ENCODE measurements at regions not wholly inside any gene's neighbourhood (a gene's known extent, or its start where the extent isn't known, plus 50 kb on each side); places are given as distances from the start of the nearest gene placed in this dataset.

DNA sequence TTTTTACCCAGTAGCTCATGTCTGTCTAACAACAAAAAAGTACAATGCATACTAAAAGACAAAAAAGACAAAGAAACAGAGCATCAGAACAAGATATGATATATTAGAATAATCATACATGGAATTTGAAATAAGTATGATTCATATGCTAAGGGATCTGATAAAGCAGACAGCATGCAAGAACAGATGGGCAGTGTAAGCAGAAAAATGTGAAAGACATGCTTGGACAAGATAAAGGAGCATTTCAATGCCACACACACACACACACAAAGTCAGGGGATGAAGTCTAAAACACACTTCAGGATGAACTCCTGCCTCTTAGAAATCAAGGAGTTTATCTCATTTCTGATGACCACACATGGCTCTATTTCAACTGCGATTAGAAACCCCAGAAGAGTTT is 649.6 kb upstream of the NDST4 start:
- Histone ChIP-seq H3K27me3 (ENCODE audit: control insufficient read depth, insufficient read depth, low read length) (no peaks in the 10 kb centered on the region), H3K4me1 (ENCODE audit: control insufficient read depth in 2 of 3, insufficient read depth in 2 of 3, low read depth in 1 of 3, low read length in 3 of 3) (no peaks in the 10 kb centered on the region), H3K9ac (ENCODE audit: low read length in 3 of 3) (no peak overlapping the region), H3K36me3 (ENCODE audit: control insufficient read depth in 2 of 3, insufficient read depth in 3 of 3, low read length in 3 of 3) (no peaks in the 10 kb centered on the region), H3K27ac (ENCODE audit: low read depth in 2 of 2, low read length in 2 of 2) (no peak overlapping the region), H3K9me3 (ENCODE audit: control insufficient read depth in 2 of 3, insufficient read depth in 1 of 3, low read length in 3 of 3) (no peaks in the 10 kb centered on the region), H3K4me3 (ENCODE audit: low read length in 3 of 3) (no peak overlapping the region)
- DNase-seq (no peak), FAIRE-seq (no peak)
- intact Hi-C loops (cut with DNase I), result no loop called here
- TF ChIP-seq, protein P1, sequence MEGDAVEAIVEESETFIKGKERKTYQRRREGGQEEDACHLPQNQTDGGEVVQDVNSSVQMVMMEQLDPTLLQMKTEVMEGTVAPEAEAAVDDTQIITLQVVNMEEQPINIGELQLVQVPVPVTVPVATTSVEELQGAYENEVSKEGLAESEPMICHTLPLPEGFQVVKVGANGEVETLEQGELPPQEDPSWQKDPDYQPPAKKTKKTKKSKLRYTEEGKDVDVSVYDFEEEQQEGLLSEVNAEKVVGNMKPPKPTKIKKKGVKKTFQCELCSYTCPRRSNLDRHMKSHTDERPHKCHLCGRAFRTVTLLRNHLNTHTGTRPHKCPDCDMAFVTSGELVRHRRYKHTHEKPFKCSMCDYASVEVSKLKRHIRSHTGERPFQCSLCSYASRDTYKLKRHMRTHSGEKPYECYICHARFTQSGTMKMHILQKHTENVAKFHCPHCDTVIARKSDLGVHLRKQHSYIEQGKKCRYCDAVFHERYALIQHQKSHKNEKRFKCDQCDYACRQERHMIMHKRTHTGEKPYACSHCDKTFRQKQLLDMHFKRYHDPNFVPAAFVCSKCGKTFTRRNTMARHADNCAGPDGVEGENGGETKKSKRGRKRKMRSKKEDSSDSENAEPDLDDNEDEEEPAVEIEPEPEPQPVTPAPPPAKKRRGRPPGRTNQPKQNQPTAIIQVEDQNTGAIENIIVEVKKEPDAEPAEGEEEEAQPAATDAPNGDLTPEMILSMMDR (IDR thresholded peaks at IDR 0.05; ENCODE audit: borderline replicate concordance, extremely low read depth, insufficient read depth), result no peak

DNA sequence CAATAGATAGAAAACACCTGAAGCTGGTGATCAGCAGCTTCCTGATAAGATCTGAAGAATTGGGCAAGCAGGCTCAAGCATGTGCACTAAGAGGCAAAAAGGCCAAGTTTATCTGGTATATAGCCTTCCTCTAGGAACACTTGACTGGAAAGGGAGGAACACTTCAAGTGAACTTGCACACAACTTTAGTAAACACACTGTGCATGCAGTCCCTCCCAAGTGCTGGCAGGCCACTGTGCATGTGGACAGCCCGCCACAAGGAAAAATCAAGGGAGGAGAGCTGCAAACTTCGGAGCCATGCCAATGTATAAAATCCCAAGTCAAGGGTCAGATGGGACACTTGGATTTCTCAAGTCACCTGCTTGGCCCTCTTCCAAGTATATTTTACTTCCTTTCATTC is 645.8 kb upstream of the NDST4 start:
- H3K4me1 ChIP-seq (ENCODE audit: control insufficient read depth in 2 of 3, insufficient read depth in 2 of 3, low read depth in 1 of 3, low read length in 3 of 3), result no peaks in the 10 kb centered on the region
- H3K9ac ChIP-seq (ENCODE audit: low read length in 3 of 3), result no peak overlapping the region
- H3K9me3 ChIP-seq (ENCODE audit: control insufficient read depth in 2 of 3, insufficient read depth in 1 of 3, low read length in 3 of 3), result no peaks in the 10 kb centered on the region
- no peak for FAIRE-seq
- no peaks in the 10 kb centered on the region for H3K27me3 ChIP-seq (ENCODE audit: control insufficient read depth, insufficient read depth, low read length)
- intact Hi-C loops (cut with DNase I), result no loop called here
- H3K36me3 ChIP-seq (ENCODE audit: control insufficient read depth in 2 of 3, insufficient read depth in 3 of 3, low read length in 3 of 3), result no peaks in the 10 kb centered on the region
- TF ChIP-seq, protein P1 (IDR thresholded peaks at IDR 0.05; ENCODE audit: borderline replicate concordance, extremely low read depth, insufficient read depth), result no peak
- H3K4me3 ChIP-seq (ENCODE audit: low read length in 3 of 3), result no peak overlapping the region
- no peak for DNase-seq
- H3K27ac ChIP-seq (ENCODE audit: low read depth in 2 of 2, low read length in 2 of 2), result no peak overlapping the region

DNA sequence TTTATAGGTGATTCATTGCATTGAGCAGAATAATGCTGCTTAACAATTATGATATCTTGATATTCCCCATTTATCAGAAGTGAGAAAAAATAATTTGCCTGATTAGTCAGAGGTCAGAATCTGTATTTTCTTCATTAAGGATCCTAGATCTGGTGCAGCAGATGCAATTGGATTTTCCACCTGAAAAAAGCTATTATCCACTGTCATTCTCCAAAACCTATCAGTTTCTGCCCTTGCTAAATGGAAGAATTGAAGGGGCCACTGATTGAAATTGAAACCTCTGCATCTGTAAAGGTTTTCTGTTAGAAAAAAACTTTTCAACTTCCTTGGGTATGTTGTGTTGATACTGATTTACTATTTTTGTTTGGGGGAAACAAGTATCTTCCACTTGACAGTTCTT is 636.0 kb upstream of the NDST4 start:
- H3K4me3 ChIP-seq (ENCODE audit: low read length in 3 of 3), result no peak overlapping the region
- H3K27ac ChIP-seq (ENCODE audit: low read depth in 2 of 2, low read length in 2 of 2), result no peak overlapping the region
- H3K27me3 ChIP-seq (ENCODE audit: control insufficient read depth, insufficient read depth, low read length), result no peaks in the 10 kb centered on the region
- intact Hi-C loops (cut with DNase I), result no loop called here
- H3K9me3 ChIP-seq (ENCODE audit: control insufficient read depth in 2 of 3, insufficient read depth in 1 of 3, low read length in 3 of 3), result no peaks in the 10 kb centered on the region
- no peaks in the 10 kb centered on the region for H3K36me3 ChIP-seq (ENCODE audit: control insufficient read depth in 2 of 3, insufficient read depth in 3 of 3, low read length in 3 of 3)
- TF ChIP-seq, protein P1 (IDR thresholded peaks at IDR 0.05; ENCODE audit: borderline replicate concordance, extremely low read depth, insufficient read depth), result no peak
- no peaks in the 10 kb centered on the region for H3K4me1 ChIP-seq (ENCODE audit: control insufficient read depth in 2 of 3, insufficient read depth in 2 of 3, low read depth in 1 of 3, low read length in 3 of 3)
- FAIRE-seq (no peak), DNase-seq (no peak)
- no peak overlapping the region for H3K9ac ChIP-seq (ENCODE audit: low read length in 3 of 3)

DNA sequence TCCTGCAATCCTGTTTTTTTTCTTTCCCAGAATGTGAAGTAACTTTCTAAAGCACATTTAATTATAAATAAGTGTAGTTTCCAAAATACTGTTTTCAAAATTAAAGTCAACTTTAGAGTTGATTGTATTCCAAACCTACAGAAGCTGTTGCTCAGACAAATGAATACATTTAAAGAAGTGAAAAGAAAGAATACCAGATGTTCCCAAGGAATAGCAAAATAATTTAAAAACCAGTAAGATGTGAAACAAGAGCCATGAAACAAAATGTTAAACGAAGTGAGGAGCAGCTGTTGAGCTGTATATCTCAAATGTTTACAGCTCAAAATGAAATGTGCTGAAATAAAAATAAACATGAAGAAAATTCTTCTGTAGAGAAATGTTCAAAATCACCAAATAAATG is 627.4 kb upstream of the NDST4 start:
- no peaks in the 10 kb centered on the region for H3K9me3 ChIP-seq (ENCODE audit: control insufficient read depth in 2 of 3, insufficient read depth in 1 of 3, low read length in 3 of 3)
- TF ChIP-seq, protein P1 (IDR thresholded peaks at IDR 0.05; ENCODE audit: borderline replicate concordance, extremely low read depth, insufficient read depth), result no peak
- no peak overlapping the region for H3K27ac ChIP-seq (ENCODE audit: low read depth in 2 of 2, low read length in 2 of 2)
- H3K27me3 ChIP-seq (ENCODE audit: control insufficient read depth, insufficient read depth, low read length), result no peaks in the 10 kb centered on the region
- DNase-seq (no peak), FAIRE-seq (no peak)
- no peak overlapping the region for H3K4me3 ChIP-seq (ENCODE audit: low read length in 3 of 3)
- no peaks in the 10 kb centered on the region for H3K36me3 ChIP-seq (ENCODE audit: control insufficient read depth in 2 of 3, insufficient read depth in 3 of 3, low read length in 3 of 3)
- H3K9ac ChIP-seq (ENCODE audit: low read length in 3 of 3), result no peak overlapping the region
- intact Hi-C loops (cut with DNase I), result no loop called here
- no peaks in the 10 kb centered on the region for H3K4me1 ChIP-seq (ENCODE audit: control insufficient read depth in 2 of 3, insufficient read depth in 2 of 3, low read depth in 1 of 3, low read length in 3 of 3)

Data from kidney (tissue), 13 donors.